ENCODE measurements at regions not wholly inside any gene's neighbourhood (a gene's known extent, or its start where the extent isn't known, plus 50 kb on each side); places are given as distances from the start of the nearest gene placed in this dataset.
A peak's percentile ranks its signal among the peaks of the same experiment; 100 is the strongest.

DNA sequence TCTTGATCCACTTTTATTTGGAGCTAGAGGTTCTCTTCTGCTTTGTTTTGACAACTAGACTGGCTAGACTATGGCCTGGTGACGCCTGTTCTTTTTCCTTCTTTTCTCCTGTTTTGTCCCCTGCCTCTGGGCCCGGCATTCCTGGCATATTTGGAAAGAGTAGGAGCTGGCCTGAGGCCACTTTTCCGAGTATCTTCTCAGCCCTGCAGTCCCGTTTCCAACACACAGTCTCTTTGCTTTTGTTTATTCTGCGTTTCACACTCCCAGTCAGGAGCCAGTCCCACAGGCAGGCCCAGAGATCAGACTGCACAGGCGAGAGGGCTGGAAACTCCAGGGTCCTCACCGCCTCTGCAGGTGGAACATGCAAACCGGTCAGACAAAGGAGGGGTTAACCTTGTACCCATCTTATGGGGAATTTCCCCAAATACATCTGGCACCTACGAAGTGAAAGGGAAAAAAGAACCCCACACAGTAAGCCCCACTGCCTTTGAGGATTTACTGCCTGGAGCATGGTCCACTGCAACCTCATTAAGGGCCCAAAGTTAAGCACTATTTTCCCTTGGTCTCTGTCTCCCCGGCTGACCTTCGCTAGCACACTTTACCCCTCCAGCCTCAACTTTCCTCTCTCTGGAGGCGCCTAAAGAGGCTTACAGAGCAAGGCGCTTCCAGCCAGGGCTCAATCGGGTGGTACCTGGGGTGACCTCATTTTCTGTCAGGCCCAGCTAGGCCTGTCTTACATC lies 141.1 kb downstream of the TOMM20 start (continued):
- TF ChIP-seq SOX6 (IDR thresholded peaks at IDR 0.05) (no peak), SOX6 (CRISPR knock-in tag; IDR thresholded peaks at IDR 0.05) (peak; percentile 80), AKAP8 (CRISPR knock-in tag; IDR thresholded peaks at IDR 0.05) (peak; percentile 76; the same call in 1 of the 2 replicates), ATM (IDR thresholded peaks at IDR 0.05; ENCODE audit: borderline replicate concordance) (no peak), ZNF121 (CRISPR knock-in tag; IDR thresholded peaks at IDR 0.05) (peak; percentile 78; the same call in 1 of the 2 replicates), NCOA2 (CRISPR knock-in tag; IDR thresholded peaks at IDR 0.05) (no peak), SALL2 (CRISPR knock-in tag; IDR thresholded peaks at IDR 0.05) (0 out of 2 replicates have a peak, but pooled peaks have one; percentile 32), NFE2L2 (IDR thresholded peaks at IDR 0.05; ENCODE audit: low read length) (no peak), RARA (CRISPR knock-in tag; IDR thresholded peaks at IDR 0.05) (peak; percentile 58), ZBTB8A (CRISPR knock-in tag; IDR thresholded peaks at IDR 0.05; ENCODE audit: borderline replicate concordance, low read depth) (0 out of 2 replicates have a peak, but pooled peaks have one; percentile 59), IKZF4 (CRISPR knock-in tag; IDR thresholded peaks at IDR 0.05; ENCODE audit: borderline replicate concordance, low read depth, not compliant biosample characterization) (no peak), TEAD3 (CRISPR knock-in tag; optimal IDR thresholded peaks at IDR 0.05; ENCODE audit: borderline replicate concordance) (peak; percentile 99), HDAC6 (IDR thresholded peaks at IDR 0.05; ENCODE audit: low read depth, low read length) (no peak), ZMYM2 (CRISPR knock-in tag; IDR thresholded peaks at IDR 0.05) (0 out of 2 replicates have a peak, but pooled peaks have one; percentile 19), PHB2 (IDR thresholded peaks at IDR 0.05; ENCODE audit: partially characterized antibody) (no peak), GATAD2A (CRISPR knock-in tag; IDR thresholded peaks at IDR 0.05) (peak; percentile 82), REL (CRISPR knock-in tag; conservative IDR thresholded peaks at IDR 0.05) (no peak)
- TF ChIP-seq, protein P1, sequence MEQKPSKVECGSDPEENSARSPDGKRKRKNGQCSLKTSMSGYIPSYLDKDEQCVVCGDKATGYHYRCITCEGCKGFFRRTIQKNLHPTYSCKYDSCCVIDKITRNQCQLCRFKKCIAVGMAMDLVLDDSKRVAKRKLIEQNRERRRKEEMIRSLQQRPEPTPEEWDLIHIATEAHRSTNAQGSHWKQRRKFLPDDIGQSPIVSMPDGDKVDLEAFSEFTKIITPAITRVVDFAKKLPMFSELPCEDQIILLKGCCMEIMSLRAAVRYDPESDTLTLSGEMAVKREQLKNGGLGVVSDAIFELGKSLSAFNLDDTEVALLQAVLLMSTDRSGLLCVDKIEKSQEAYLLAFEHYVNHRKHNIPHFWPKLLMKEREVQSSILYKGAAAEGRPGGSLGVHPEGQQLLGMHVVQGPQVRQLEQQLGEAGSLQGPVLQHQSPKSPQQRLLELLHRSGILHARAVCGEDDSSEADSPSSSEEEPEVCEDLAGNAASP (CRISPR knock-in tag; IDR thresholded peaks at IDR 0.05; ENCODE audit: borderline replicate concordance) = peak; percentile 85
- TF ChIP-seq, protein P2, sequence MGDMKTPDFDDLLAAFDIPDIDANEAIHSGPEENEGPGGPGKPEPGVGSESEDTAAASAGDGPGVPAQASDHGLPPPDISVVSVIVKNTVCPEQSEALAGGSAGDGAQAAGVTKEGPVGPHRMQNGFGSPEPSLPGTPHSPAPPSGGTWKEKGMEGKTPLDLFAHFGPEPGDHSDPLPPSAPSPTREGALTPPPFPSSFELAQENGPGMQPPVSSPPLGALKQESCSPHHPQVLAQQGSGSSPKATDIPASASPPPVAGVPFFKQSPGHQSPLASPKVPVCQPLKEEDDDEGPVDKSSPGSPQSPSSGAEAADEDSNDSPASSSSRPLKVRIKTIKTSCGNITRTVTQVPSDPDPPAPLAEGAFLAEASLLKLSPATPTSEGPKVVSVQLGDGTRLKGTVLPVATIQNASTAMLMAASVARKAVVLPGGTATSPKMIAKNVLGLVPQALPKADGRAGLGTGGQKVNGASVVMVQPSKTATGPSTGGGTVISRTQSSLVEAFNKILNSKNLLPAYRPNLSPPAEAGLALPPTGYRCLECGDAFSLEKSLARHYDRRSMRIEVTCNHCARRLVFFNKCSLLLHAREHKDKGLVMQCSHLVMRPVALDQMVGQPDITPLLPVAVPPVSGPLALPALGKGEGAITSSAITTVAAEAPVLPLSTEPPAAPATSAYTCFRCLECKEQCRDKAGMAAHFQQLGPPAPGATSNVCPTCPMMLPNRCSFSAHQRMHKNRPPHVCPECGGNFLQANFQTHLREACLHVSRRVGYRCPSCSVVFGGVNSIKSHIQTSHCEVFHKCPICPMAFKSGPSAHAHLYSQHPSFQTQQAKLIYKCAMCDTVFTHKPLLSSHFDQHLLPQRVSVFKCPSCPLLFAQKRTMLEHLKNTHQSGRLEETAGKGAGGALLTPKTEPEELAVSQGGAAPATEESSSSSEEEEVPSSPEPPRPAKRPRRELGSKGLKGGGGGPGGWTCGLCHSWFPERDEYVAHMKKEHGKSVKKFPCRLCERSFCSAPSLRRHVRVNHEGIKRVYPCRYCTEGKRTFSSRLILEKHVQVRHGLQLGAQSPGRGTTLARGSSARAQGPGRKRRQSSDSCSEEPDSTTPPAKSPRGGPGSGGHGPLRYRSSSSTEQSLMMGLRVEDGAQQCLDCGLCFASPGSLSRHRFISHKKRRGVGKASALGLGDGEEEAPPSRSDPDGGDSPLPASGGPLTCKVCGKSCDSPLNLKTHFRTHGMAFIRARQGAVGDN (CRISPR knock-in tag; IDR thresholded peaks at IDR 0.05) = peak; percentile 91
- TF ChIP-seq, protein P3, sequence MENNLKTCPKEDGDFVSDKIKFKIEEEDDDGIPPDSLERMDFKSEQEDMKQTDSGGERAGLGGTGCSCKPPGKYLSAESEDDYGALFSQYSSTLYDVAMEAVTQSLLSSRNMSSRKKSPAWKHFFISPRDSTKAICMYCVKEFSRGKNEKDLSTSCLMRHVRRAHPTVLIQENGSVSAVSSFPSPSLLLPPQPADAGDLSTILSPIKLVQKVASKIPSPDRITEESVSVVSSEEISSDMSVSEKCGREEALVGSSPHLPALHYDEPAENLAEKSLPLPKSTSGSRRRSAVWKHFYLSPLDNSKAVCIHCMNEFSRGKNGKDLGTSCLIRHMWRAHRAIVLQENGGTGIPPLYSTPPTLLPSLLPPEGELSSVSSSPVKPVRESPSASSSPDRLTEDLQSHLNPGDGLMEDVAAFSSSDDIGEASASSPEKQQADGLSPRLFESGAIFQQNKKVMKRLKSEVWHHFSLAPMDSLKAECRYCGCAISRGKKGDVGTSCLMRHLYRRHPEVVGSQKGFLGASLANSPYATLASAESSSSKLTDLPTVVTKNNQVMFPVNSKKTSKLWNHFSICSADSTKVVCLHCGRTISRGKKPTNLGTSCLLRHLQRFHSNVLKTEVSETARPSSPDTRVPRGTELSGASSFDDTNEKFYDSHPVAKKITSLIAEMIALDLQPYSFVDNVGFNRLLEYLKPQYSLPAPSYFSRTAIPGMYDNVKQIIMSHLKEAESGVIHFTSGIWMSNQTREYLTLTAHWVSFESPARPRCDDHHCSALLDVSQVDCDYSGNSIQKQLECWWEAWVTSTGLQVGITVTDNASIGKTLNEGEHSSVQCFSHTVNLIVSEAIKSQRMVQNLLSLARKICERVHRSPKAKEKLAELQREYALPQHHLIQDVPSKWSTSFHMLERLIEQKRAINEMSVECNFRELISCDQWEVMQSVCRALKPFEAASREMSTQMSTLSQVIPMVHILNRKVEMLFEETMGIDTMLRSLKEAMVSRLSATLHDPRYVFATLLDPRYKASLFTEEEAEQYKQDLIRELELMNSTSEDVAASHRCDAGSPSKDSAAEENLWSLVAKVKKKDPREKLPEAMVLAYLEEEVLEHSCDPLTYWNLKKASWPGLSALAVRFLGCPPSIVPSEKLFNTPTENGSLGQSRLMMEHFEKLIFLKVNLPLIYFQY (CRISPR knock-in tag; IDR thresholded peaks at IDR 0.05; ENCODE audit: borderline replicate concordance) = peak; percentile 33; the same call in 1 of the 2 replicates
